PC-9 (cell line): ENCODE measurements at regions not wholly inside any gene's neighbourhood (a gene's known extent, or its start where the extent isn't known, plus 50 kb on each side); places are given as distances from the start of the nearest gene placed in this dataset.

ENCODE experiments used
- CTCF ChIP-seq: fragments of 200-600 bp; sonication (generic); conservative IDR thresholded peaks from 2 replicates; pipeline ENCODE4 v1.6.1; 2017; ENCODE audit warnings: mixed run types, antibody characterized with exemption, mild to moderate bottlenecking, moderate library complexity
- EZH2 ChIP-seq: fragments of 200-600 bp; sonication (generic); IDR thresholded peaks from 2 replicates; pipeline ENCODE4 v1.8.0; 2017; ENCODE audit warnings: antibody characterized with exemption, low read depth

GRCh38 chr9:78746010-78746409 lies 449.1 kb downstream of the PSAT1 start:
- no peak for TF ChIP-seq CTCF
- no peak for TF ChIP-seq EZH2
